Mucosa of descending colon (tissue), 3 donors: ENCODE measurements at regions not wholly inside any gene's neighbourhood (a gene's known extent, or its start where the extent isn't known, plus 50 kb on each side); places are given as distances from the start of the nearest gene placed in this dataset.

Source experiments
- ATAC-seq: fragments of 200-7000 bp; cut with Tn5 transposase; one replicate; pipeline ENCODE4 v1.9.1; 2020; ENCODE audit warnings: mild to moderate bottlenecking, moderate library complexity
- DNase-seq, 3 donors: peaks; one replicate each; pipeline ENCODE4 v3.0.0-alpha.2; 2020
- H3K36me3 ChIP-seq: fragments of 200-600 bp; one replicate; pipeline ENCODE4 v1.8.0; 2021; ENCODE audit warnings: low read depth, mild to moderate bottlenecking
- H3K4me1 ChIP-seq: fragments of 200-600 bp; one replicate; pipeline ENCODE4 v1.8.0; 2021; ENCODE audit warnings: low read depth, mild to moderate bottlenecking
- H3K4me3 ChIP-seq: fragments of 200-600 bp; one replicate; pipeline ENCODE4 v1.8.0; 2021; ENCODE audit warnings: mild to moderate bottlenecking
- H3K9me3 ChIP-seq: fragments of 200-600 bp; one replicate; pipeline ENCODE4 v1.8.0; 2021; ENCODE audit warnings: mild to moderate bottlenecking
- intact Hi-C, 2 donors: fragments of 100-400 bp; cut with DNase I in 1 of 2; cut with micrococcal nuclease in 1 of 2; formaldehyde crosslinking; loops; one replicate each; pipeline versions ENCODE4 v1.11.0 to v1.11.1; 2022; cut with DNase I, micrococcal nuclease
- TF ChIP-seq, protein P1 (sequence below): fragments of 200-600 bp; IDR thresholded peaks from one replicate; pipeline ENCODE4 v1.8.0; 2022; ENCODE audit warnings: antibody characterized with exemption, mild to moderate bottlenecking
- donor health status: DM: no; HTN: no; CAD: no; lungs with moderate emphysema.
- donor health status: DM: no; HTN: no; CAD: no.
- donor health status: DM: no; HTN: yes; CAD: no.

DNA sequence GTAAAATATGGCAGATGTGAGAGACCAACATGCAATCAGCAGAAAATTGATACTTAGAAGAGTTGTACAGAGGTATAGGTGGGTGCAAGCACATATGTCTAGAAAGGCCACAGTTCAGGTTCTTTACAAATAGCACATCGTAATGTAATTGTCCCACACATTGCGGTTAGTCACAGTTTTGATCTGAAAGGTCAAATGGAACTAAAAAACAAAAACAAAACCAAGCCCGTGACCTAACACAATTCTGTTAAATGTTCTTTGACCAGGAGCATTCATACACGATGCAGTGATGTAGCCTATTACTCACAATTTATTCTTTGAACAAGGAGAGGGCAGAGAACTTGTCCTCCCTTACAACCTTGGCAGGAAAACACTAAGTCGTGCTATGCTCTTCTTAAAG lies 108.9 kb upstream of the MAP4K3 start:
- peaks cover 7% of the 10 kb centered on the region for H3K4me1 ChIP-seq
- TF ChIP-seq, protein P1, sequence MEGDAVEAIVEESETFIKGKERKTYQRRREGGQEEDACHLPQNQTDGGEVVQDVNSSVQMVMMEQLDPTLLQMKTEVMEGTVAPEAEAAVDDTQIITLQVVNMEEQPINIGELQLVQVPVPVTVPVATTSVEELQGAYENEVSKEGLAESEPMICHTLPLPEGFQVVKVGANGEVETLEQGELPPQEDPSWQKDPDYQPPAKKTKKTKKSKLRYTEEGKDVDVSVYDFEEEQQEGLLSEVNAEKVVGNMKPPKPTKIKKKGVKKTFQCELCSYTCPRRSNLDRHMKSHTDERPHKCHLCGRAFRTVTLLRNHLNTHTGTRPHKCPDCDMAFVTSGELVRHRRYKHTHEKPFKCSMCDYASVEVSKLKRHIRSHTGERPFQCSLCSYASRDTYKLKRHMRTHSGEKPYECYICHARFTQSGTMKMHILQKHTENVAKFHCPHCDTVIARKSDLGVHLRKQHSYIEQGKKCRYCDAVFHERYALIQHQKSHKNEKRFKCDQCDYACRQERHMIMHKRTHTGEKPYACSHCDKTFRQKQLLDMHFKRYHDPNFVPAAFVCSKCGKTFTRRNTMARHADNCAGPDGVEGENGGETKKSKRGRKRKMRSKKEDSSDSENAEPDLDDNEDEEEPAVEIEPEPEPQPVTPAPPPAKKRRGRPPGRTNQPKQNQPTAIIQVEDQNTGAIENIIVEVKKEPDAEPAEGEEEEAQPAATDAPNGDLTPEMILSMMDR, result no peak
- no peak for DNase-seq
- H3K4me3 ChIP-seq, result no peak overlapping the region
- intact Hi-C loops, result no loop called here
- peak; percentile 41 for ATAC-seq
- no peaks in the 10 kb centered on the region for H3K36me3 ChIP-seq
- no peaks in the 10 kb centered on the region for H3K9me3 ChIP-seq

DNA sequence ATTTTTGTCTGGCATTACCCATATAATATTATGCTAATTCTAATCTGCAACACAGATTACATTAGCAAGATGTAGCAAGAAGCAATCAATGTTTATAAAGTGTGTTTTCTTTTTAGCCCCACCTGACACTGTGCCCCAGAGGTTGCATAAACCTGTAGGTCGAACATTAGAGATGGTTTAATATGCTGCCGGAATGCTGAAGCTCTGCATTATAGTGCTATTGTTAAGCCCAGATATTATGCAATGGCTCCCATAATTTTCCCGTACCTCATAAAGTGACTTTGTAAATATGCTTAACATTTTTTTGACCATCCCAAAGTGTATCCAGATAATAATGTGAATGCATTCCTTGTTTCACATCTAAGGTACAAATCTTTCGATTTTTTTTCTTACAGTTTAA lies 109.3 kb upstream of the MAP4K3 start:
- H3K4me1 ChIP-seq, result peaks cover 11% of the 10 kb centered on the region
- H3K4me3 ChIP-seq, result no peak overlapping the region
- DNase-seq (no peak), ATAC-seq (peak; percentile 16)
- no peaks in the 10 kb centered on the region for H3K9me3 ChIP-seq
- intact Hi-C loops, result no loop called here
- TF ChIP-seq, protein P1, result no peak
- no peaks in the 10 kb centered on the region for H3K36me3 ChIP-seq

DNA sequence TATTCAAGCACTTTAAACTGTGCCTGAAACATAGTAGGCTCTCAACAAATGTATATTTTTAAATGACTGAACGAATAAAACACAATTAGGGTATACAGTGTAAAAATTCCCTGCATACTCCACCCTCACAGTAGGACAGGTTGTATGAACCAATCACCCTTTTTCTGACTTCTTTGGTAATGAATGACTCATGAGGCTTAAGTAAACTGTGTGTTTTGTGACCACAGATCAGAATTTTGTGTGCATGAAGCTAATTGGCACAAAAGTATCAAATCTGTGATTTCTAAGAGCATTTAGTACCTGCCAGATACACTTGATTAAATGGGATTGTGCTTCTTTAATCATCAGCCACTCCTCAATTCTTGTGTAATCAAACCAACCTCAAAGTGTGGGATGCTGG lies 109.9 kb upstream of the MAP4K3 start:
- H3K9me3 ChIP-seq, result no peaks in the 10 kb centered on the region
- no peak overlapping the region for H3K4me3 ChIP-seq
- DNase-seq (no peak), ATAC-seq (no peak)
- intact Hi-C loops, result no loop called here
- TF ChIP-seq, protein P1, result no peak
- H3K4me1 ChIP-seq, result peaks cover 12% of the 10 kb centered on the region
- H3K36me3 ChIP-seq, result no peaks in the 10 kb centered on the region

DNA sequence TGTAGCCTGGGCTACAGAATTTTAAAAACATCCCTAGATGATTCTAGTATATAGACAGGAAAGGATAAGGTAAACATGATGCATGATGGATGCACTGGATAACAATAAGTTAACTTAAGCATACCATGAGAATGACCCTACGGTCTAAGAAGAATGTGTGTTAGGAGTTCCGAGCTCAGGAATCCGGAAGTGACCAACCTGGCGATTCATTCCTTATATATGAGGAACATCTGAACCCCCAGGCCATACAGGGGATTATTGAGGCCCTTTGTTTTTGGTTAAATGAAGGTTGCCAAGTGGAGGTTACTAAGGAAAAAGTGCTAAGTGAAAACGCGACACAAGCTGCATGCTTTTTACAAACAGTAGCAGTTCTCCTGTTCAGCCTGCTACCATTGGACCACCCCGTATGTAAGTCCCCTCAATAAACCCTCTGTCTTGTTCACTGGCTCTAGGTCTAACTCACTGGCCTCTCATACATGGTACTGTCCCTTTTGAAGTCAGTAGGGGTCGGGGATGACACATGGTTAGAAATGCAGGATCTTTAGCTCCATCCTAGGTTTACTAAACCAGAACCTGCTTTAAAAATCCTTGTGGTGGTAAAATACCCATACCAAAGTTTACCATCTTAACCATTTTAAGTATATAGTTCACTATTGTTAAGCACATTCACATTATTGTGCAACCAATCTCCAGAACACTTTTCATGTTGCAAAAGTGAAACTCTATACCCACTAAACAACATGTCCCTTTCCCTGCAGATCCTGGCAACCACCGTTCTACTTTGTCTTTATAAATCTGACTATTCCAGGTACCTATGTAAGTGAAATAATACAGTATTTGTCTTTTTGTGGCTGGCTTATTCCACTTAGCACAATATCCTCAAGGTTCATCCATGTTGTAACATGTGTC lies 111.0 kb upstream of the MAP4K3 start:
- DNase-seq, result no peak
- Histone ChIP-seq H3K4me3 (no peak overlapping the region), H3K9me3 (no peaks in the 10 kb centered on the region), H3K4me1 (peaks cover 12% of the 10 kb centered on the region), H3K36me3 (no peaks in the 10 kb centered on the region)
- ATAC-seq, result no peak
- TF ChIP-seq, protein P1, result no peak
- intact Hi-C loops, result no loop called here

DNA sequence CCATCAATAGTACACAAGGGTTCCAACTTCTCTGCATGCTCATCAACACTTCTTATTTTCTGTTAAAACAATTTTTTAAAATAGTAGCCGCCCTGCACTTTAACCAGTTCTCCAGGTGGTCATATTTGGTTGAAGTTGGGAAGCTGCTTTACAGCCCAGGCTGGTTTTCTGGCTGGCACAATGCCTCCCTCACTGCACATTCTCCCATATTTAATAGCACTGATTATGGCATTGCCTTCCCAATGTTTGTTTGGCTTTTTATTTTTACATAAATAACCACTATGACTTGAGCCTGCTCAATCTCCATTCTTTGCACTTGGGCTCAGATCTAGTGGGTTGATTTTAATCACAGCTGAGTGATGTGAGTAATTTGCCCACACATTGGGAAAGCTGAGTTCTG lies 111.9 kb upstream of the MAP4K3 start:
- no peaks in the 10 kb centered on the region for H3K36me3 ChIP-seq
- intact Hi-C loops, result no loop called here
- TF ChIP-seq, protein P1, result no peak
- peaks cover 12% of the 10 kb centered on the region for H3K4me1 ChIP-seq
- no peaks in the 10 kb centered on the region for H3K9me3 ChIP-seq
- DNase-seq (no peak), ATAC-seq (no peak)
- no peak overlapping the region for H3K4me3 ChIP-seq
